ENCODE measurements at regions not wholly inside any gene's neighbourhood (a gene's known extent, or its start where the extent isn't known, plus 50 kb on each side); places are given as distances from the start of the nearest gene placed in this dataset.
"Not testable (repeated sequence)": the region's sequence is repeated elsewhere in the genome, so short reads cannot be mapped to it uniquely, and the experiment has no call there.

DNA sequence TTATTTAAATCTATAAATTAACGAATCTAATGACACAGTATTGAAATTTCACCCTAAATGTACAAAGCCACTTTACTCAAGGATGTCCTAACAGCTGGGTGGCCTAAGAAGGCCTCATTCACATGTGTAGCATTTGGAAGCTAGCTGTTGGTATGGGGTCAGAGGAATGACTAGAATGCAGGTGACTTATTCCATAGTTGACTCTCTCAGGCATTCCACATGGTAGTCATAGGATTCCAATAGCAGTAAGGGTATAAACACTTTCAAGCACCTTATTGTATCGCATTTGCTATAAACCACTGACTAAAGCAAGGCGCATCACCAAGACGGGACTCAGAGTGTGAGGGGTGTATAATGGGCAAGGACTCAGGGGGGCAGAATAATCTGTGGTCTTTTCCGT, 294.8 kb upstream of the EPHA3 start:
- DNase-seq = no peak

DNA sequence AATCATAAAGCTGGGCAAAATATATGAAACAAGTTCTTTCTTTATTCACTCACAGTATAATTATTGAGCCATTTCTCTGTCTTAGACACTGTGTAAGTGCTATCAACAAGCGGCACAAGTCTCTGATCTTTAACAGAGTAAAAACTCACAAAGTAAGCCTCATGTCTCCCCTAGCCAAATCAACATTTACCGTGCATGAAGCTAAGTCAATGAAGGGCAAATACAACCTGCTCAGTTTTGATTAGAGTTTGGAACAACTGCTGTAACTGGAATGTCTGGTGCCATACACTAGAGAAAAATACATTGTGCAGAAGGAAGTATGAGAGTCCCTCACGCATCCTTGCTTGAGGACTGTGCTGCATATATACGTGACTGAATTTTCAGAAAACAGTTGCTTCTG, 291.0 kb upstream of the EPHA3 start:
- no peak for DNase-seq

DNA sequence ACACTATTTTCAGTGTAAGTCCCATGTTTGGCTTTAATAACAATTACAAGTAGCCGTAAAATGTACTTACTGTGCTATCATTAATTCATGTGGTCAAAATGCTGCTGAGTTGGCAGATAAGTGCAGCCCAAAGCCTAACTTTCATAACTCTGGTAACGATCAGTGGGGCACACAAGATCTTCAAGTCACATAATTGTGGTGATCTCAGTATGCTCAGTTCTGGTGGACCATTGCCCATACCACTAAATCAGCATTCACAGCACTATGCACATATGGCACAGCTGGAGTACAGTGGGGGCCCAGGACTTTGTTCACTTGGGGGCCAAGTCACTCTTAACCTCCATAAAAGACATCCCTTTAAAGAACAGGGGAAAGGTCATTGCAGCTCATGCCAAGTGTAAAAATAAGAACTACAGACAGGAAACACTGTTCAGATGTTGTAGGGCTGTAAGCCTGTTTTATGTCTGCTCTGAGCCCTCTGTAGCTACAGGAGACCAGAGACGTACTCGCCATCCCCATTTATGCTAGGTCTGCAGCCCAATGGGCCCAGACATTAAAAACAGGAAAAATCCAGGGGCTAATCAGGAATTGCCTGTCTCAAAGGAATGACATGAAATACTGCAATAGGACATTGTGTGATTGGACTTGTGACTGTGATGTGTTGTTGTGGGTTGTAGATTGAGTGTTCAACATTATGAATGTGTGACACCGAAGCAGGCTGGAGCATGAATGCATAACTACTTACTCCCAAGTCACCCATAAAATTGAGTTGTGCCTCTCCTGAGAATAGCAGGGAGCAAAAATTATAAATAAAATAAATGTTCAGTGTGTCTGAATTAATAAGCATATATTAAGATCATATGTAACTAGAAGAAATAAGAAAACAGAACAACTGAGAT, 282.5 kb upstream of the EPHA3 start:
- no peak for DNase-seq

DNA sequence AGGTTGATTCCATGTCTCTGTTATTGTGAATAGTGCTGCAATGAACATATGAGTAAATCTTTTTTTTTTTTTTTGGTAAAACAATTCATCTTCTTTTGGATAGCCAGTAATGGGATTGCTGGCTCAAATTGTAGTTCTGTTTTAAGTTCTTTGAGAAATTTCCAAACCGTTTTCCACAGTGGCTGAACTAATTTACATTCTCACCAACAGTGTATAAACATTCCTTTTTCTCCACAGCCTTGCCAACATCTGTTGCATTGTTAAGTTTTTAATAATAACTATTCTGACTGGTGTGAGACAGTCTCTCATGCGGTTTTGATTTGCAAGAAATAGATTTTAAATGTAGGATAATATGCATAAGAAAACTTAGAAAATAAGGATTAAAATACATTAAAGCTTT, 279.0 kb upstream of the EPHA3 start:
- no peak for DNase-seq

DNA sequence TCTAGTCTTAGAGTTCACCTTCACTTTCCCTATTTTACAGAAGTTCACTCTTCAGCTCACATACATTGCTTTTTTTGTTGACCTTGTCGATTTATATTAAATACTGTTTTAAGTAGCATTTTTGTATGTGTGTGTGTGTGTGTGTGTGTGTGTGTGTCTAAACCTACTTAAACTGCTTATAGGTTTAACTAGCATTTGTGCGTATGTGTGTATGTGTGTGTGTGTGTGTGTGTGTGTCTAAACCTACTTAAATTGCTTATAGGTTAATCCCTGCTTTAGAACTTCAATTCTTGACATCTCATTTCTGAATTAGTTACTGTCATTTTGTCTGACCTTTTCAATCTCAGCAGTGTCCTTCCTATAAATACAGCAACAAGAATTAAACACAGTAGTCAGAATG, 254.8 kb upstream of the EPHA3 start:
- no peak for DNase-seq

DNA sequence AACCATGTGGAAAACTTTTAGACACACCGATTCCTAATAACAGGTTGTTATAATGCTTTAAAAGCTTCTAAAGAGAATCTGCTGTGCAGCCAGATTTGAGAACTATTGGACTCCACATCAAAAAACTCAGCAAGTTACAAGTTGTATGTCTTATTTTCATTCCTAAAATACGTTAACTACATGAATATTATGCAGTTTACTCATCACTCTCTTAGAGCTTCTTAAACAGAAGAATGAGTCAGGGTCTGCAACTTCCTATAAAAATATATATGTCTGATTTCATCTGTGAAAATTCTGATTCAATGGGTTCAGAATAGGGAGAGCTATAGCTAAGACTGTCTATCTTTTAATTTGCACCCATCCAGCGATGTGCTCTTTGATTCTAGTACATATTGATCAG, 244.2 kb upstream of the EPHA3 start:
- DNase-seq = no peak

DNA sequence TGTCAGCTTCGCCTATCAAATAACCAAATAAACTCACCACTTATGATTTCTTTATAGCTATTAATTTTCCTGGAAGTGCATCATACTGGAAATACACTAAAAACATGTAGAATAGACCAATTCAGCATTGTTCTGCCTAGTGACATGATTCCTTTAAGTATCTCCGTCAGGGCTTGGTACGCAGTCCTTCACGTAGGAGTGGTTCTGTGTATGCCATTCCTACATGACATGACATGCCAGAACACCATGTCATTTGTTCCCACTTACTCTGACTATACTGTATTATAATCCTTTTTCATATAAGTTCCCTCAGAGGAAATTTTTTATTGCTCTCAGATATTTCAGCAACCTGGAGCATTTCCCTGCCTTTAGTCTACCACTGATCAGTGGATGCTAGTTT, 230.7 kb upstream of the EPHA3 start:
- DNase-seq = no peak

DNA sequence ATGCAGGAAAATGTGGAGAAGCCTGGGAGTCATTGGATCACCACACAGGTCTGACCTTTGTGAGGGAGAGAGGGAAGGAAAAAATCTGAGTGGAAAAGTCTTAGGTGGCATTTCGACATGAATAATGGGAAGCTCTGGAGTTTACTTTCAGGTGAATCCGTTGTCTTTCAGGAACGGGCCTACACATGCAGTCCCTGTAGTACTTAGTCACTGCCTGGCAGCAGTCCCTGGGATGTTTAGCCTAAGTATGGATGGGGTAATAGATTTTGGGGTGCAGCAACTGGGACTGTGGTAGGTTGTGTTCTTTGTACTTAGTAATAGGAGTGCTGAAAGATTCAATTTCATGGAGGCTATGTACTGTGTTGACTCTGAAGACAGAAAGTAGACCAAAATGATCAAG, 227.5 kb upstream of the EPHA3 start:
- DNase-seq = no peak

DNA sequence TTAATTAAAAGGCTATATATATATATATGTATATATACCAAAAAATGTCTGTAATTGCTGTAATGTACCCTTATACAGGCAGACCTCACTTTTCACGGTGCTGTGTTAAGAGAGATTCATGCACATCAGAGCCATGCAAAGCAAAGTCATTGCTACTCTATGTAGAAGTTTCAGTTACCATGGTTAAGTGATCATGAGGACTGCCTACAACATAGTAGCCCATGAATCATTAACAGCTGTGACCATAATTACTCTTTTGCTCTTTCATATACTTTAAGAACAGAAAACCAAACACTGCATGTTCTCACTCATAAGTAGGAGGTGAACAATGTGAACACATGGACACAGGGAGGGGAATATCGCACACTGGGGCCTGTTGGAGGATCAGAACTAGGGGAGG, 225.3 kb upstream of the EPHA3 start:
- DNase-seq = no peak

DNA sequence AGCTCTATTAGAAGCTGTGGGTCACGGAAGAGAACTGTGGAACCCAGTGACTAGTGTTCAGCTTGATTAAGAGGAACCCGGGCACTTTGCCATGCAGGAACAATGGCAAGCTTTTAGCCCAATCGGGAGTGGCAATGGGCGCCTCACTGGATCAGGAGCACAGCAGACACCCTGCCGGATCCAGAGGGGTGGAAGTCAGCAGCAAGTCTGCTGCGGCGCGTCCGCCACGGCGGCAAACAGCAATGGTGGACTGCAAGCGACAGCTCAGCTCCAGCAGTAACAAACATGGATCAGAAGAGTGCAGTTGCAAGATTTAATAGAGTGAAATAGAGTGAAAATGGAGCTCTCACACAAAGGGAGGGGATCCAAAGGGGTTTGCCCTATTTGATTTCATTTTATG, 220.8 kb upstream of the EPHA3 start:
- DNase-seq = not testable (repeated sequence)

DNA sequence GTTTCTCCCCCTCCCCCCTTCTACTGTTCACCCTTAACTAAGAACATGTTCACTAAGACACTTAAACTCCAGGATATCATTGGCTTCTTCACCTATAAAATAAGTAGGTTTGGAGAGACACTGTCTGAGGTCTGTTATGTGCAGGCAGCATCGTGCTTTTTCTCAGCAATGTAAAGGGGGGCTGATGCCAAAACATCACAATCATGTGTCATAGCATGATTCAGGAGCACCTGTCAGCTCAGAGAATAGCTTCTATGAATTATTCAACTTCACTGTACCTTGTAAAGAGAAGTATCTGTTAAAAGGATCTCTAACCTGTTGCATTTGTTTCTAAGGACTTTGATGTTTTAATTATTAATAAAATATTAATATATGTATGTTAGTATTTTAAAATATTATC, 211.4 kb upstream of the EPHA3 start:
- no peak for DNase-seq

DNA sequence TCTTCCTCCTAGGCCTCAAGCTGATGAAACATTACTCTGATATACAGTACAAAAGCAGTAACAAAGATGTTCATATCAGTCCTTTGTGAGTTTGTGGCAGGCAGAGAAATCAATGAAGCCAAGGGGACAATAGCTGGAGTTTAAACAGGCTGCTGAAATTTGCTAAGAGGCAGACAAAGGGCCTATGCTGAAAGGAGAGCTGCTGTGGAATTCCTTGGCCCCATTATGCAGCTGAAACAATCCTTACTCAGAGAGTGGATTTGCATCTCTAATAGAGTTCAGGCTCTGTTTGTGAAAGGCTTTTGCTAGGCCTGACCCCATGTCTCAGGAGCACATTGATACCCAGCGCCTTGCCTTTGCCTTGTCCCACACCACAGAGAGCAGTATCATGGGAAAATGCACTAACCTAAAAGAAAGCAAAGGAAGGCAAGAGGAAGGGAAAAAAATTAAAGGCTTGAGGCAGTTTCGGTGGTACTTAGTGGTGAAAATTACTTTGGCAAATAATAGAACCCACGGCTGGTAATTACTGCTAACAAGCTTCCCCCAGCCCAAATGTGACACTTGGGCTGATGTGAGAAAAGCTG, 195.0 kb upstream of the EPHA3 start:
- no peak for DNase-seq

DNA sequence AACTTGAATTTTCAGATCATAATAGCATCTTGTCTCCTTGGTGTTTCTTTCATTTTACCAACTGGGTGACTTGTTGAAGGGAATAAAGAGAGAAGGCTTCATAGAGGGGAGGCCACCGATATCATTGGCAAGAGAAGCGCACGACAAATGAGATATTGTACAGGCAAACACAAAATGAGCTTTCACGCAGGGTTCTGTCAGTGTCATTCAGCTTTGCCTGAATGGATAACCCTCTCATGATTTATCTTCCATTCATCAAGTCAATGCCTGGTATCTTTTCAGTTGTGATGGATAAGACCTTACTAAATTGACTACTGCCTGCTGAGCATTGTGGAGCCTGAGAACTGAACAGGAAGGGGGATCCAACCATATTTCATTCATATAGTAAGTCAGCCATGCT, 188.6 kb upstream of the EPHA3 start:
- DNase-seq = no peak

DNA sequence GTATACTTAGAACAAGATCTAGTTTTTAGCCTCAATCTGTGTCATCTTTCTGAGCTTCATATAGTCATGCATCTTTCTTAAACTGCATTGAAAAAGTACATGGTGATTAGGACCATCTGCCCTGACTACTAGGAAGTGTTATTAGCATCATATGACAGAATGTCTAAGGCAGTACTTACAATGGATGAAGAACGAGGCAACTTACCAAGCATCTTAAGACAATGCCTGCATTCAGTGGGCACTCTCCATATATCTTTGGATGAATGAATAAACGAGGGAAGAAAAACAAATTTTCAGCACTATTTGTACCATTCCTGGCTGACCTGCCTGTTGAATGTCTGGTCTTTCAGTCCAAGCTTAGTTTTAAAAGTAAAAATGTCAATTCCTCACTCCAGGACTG, 185.4 kb upstream of the EPHA3 start:
- DNase-seq = no peak

DNA sequence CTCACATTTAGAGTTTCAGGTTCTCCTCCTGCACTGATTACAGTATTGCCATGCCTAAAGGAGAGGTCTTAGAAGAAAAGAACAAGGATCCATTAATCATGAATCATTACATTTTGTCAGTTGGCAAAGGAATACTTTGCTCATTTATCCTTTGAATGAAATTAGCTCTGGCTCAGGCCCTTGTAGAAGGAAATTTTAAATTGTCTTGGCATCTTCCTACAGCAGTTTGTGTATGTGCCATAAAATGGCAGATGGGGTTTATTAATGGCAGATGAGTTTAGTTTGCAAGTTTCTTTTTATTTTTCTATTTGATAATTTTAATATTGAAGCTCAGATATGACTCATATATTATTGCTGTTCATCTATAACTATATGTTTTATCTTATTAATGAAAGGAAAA, 181.2 kb upstream of the EPHA3 start:
- no peak for DNase-seq

DNA sequence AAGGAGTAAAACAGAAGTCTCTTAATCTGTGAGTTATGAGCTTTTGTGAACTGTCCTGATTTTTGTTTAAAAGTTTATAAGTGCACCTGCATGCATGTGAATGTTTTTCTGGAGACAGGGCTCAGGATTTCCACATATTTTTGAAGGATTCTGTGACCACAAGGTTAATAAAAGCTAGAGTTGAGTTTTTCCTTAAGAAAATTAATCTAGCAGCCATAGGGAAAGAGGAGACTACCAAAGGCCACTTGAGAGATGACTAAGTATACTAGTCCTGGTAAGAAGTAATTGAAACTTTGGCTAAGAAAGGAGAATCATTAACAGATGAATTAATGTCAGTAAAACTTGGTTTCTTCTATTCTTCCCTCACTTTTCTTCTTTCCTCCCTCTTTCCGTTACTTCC, 176.8 kb upstream of the EPHA3 start:
- DNase-seq = no peak

DNA sequence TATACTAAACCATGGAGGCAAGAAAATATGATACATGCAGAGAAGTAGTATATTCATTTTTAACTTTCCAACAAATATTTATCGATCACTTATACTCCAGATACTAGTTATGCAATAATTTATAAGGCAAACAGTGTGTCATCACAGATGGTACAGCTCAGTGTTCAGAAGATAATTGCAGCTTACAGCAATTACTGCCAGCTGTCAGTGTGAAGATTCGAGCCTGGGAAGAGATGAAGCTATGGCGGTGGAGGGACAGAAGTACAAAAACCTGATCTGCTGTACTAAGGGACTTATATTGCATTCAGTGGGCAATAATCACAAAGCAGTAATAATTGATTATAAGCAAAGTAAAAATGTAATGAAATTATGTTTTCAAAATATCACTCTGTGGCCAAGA, 170.6 kb upstream of the EPHA3 start:
- DNase-seq = no peak

DNA sequence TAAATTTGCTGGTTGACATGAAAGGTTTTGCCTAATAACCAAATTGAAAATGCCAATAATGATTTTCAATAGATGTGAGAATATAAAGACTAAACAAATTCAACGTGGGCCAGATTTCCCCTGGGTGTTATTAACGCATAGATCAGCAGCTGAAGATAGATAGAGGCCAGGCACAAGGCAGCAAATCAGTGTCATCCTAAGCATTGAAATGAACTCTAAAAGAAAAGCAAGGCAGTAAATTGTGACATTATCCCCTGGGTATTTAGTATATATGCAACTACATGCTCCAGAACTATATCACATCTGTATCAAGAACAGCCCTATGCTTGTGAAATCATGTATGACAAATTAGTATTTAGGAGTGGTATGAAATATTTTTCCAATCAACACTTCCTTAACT, 167.1 kb upstream of the EPHA3 start:
- DNase-seq = no peak

DNA sequence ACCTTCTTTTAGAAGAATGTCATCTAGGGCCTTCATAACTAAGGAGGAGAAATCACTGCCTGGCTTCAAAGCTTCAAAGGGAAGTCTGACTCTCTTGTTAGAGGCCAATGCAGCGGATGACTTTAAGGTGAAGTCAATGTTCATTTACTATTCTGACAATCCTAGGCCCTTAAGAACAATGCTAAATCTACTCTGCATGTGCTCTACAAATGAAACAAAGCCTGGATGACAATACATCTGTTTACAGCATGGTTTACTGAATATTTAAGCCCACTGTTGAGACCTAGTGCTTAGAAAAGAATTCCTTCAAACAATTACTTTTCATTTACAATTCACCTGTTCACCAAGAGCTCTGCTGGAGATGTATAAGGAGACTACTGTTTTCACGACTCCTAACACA, 160.4 kb upstream of the EPHA3 start:
- DNase-seq = no peak

DNA sequence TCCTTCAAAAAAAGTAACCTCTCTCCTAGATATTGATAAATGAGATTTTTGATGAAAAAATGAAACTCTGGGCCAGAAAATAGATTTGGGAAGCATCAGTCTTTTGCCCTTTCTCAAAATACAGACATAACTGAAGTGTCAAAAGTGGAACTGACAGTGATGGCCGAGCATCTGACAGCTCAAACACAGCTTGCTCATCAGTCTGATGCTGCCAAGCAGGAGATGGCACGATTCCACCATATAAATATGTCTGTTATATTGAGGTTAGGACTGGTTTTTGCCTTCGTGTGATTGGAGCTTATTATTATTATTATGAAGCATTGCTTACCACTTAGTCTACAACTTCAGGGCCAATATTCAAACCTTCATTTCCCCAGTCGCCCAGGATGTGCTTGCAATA, 152.6 kb upstream of the EPHA3 start:
- DNase-seq = no peak

DNA sequence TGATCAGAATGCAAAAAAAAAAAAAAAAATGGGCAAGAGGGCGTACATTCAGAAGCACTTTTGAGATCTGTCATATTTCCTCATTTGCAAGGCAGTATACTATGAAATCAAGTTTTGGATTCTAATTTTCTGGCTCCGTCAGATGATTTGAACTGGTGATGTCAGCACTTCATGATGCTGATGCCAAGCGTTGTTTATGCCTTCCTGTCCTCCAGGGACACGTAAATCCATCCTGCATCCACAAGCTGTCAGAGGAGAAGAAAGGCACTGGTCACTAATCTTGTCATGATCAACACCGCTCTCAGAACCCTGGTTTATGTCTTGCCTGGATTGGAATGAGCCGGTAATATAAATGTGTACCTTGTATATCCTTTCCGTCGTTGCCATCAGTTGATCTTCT, 152.1 kb upstream of the EPHA3 start:
- DNase-seq = no peak

DNA sequence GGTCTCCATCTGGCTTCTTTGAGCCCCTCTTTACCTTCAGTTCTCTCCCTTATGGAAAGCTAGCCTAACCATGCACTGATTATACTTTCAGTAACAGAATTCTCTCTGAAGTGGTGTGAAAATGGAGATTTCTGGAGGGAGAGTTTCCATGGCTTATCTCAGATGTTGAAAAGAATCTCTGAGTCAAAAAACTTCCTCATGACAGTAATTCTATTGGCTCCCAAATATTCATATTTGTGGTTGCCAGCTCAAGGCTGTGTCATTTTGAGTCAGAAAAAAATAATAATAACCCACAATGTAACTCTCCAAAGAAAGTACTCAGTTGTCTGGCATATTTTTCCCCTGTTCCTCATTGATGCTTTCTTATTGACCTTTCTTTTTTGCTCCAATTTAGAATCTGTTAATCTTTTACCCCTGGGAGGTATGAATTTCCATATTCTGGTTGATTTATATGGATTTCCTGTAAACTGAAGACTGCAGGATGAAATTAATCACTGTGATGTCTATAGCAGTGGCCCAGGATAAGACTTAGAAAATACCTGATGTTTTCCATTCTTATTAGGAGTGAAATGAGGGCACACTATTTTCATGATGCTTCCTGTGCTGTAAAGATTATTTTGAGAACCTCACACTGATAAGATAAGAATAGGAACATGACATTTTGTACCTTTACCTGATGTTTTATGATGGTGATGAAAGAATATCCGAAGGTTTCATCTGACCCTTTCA, 149.5 kb upstream of the EPHA3 start:
- no peak for DNase-seq

DNA sequence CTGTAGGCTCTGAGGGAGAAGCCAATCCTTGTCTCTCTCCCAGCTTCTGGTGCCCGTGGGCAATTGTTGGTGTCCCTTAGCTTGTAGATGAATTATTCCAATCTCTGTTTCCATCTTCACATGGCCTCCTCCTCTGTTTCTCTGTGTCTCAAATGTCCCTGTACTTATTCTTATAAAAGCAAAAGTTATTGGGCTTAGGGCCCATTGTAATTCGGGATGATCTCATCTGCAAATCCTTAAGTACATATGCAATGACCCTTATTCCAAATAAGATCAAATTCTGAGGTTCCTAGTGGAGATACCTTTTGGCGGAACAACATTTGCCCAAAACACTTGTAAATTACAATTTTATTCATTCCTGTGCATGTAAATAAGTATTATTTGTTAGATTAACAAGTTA, 147.4 kb upstream of the EPHA3 start:
- DNase-seq = no peak

DNA sequence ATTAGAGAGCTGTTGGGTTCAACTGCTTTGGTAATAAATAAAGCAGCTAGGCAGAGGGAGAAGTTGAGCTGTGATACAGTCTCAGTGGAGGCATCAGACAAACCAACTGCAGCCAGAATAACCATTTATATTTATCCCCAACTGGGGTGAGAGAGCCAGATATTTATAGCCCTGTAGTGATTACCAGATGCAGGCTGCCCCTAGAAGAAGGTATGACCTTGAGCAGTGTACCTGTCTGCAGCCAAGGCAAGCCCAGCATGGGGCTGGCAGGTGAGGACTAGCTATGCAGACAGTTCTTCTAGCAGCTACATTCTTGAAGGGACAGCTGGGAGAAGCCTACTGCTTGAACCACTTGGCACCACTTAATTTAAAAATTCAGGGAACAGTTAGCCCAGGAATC, 144.4 kb upstream of the EPHA3 start:
- DNase-seq = no peak

Data from CD4-positive, alpha-beta T cell treated with Interleukin-15 for 1 hour (primary cell).